ENCODE measurements at regions not wholly inside any gene's neighbourhood (a gene's known extent, or its start where the extent isn't known, plus 50 kb on each side); places are given as distances from the start of the nearest gene placed in this dataset.

DNA sequence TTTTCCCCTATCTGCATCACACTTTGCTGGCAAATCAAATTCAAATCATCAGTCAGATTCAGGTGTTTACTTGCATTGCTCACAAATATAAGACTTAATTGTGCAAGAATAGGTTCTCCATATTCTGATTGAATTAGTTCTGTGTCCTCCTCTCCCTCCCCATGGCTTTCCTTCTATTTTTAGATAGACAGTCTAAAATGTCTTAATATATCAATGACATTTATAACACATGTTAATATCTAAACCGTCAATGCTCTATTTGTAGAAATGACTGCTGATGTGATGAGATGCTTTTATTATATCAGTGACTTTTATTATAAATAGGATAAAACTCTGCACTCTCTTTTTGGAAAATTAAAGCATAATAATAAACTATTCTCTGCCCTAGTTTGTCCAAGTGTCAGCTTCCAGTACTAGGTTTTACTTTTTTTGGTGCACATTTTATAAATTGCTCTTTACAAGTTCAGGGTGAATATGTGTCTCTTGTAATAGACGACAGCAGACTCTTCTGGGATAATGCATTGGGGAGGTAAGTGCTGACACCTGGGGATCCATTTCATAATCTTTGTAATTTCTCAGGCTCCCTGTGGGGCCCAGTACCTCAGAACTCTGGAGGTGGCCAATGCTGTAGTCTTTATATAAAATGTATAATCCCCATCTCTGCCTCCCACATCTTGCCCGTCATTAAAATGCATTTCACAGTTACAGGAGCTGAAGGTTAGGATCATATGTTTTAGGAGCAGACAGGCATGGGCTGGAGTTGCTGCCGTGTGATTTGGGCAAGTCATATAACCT is 321.5 kb downstream of the BRINP1 start:
- no peak overlapping the region for H3K27ac Mint-ChIP-seq
- Histone ChIP-seq H3K36me3 (ENCODE audit: control insufficient read depth, insufficient read depth, low read length) (no peaks in the 10 kb centered on the region), H3K4me3 (ENCODE audit: low read depth, low read length) (no peak overlapping the region), H3K4me1 (ENCODE audit: control insufficient read depth, insufficient read depth, low read length, poor library complexity, severe bottlenecking) (no peaks in the 10 kb centered on the region), H3K27me3 (ENCODE audit: control insufficient read depth, insufficient read depth, low read length) (no peaks in the 10 kb centered on the region), H3K9me3 (ENCODE audit: control insufficient read depth in 2 of 2, low read length in 2 of 2) (no peaks in the 10 kb centered on the region), H3K27ac (ENCODE audit: insufficient read depth, low read length, poor library complexity, severe bottlenecking) (no peak overlapping the region)
- peaks cover 3 to 14% (median 8%) of the 10 kb centered on the region in 7 donors for H3K9me3 Mint-ChIP-seq
- no peak for ATAC-seq (ENCODE audit: low read depth in 2 of 2)
- H3K36me3 Mint-ChIP-seq, result no peaks in the 10 kb centered on the region
- no peak overlapping the region for H3K4me3 Mint-ChIP-seq
- no peak for DNase-seq
- no peaks in the 10 kb centered on the region for H3K4me1 Mint-ChIP-seq
- no peaks in the 10 kb centered on the region for H3K27me3 Mint-ChIP-seq

DNA sequence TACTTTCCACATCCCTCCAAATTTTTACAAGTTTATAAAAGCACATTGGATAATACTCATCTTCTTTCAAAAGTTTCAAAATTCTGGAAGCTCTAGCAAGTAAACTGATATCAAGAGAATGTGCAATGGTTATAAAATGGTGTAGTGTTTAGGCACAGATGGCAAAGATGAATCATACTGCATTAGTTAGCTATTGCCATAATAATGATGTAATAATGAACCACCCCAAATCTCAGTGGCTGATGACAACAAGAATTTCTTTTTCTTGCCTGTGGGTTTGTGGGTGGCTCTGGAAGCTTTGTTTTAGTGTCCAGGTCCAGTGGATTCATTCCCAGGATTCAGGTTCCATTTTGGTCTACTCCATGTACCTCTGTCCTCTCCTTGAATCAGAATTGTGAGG is 319.0 kb downstream of the BRINP1 start:
- Mint-ChIP-seq H3K36me3 (no peaks in the 10 kb centered on the region), H3K27ac (no peak overlapping the region), H3K4me3 (no peak overlapping the region), H3K9me3 (peaks cover 0 to 11% (median 8%) of the 10 kb centered on the region in 7 donors), H3K4me1 (no peaks in the 10 kb centered on the region), H3K27me3 (no peaks in the 10 kb centered on the region)
- no peaks in the 10 kb centered on the region for H3K36me3 ChIP-seq (ENCODE audit: control insufficient read depth, insufficient read depth, low read length)
- no peaks in the 10 kb centered on the region for H3K27me3 ChIP-seq (ENCODE audit: control insufficient read depth, insufficient read depth, low read length)
- no peak overlapping the region for H3K27ac ChIP-seq (ENCODE audit: insufficient read depth, low read length, poor library complexity, severe bottlenecking)
- H3K9me3 ChIP-seq (ENCODE audit: control insufficient read depth in 2 of 2, low read length in 2 of 2), result no peaks in the 10 kb centered on the region
- DNase-seq, result no peak
- H3K4me3 ChIP-seq (ENCODE audit: low read depth, low read length), result no peak overlapping the region
- ATAC-seq (ENCODE audit: low read depth in 2 of 2), result no peak
- no peaks in the 10 kb centered on the region for H3K4me1 ChIP-seq (ENCODE audit: control insufficient read depth, insufficient read depth, low read length, poor library complexity, severe bottlenecking)

DNA sequence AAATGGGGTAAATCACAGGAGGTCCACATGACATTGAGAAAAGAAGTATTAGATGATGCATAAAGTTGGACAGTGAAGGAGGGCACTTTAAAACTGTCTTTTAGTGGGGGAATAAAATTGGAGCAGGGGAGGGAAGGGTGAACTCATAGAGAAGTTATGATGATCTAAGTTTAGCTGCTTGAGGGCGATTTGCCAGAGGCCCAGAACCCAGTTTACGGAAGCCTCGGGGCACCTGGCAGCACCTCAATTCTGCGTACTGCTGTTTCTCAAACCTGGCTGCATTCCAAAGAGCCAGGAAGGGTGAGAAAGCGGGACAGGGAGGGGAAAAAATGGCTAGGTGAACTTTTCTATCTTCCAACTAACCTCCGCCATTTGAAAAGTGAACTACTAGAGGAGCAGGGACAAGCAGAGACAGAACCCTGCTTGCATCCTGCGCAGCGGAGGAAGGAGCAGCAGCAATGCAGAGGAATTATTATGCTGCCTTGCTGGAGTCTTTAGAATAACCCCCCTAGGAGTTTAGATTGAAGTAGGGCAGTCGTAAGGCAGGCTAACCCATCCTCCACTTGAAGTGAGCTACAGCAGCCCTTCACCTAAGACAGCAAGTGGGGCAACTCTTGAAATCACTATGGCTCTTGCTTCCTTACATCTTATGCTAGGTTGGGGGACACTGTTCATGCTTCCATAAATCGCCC is 316.8 kb downstream of the BRINP1 start:
- H3K4me3 ChIP-seq (ENCODE audit: low read depth, low read length), result no peak overlapping the region
- no peak overlapping the region for H3K4me3 Mint-ChIP-seq
- ATAC-seq (ENCODE audit: low read depth in 2 of 2) (no peak), DNase-seq (no peak)
- H3K9me3 Mint-ChIP-seq, result peaks cover 3 to 20% (median 6%) of the 10 kb centered on the region in 7 donors
- no peak overlapping the region for H3K27ac Mint-ChIP-seq
- H3K36me3 Mint-ChIP-seq, result no peaks in the 10 kb centered on the region
- no peaks in the 10 kb centered on the region for H3K9me3 ChIP-seq (ENCODE audit: control insufficient read depth in 2 of 2, low read length in 2 of 2)
- no peaks in the 10 kb centered on the region for H3K27me3 ChIP-seq (ENCODE audit: control insufficient read depth, insufficient read depth, low read length)
- H3K36me3 ChIP-seq (ENCODE audit: control insufficient read depth, insufficient read depth, low read length), result no peaks in the 10 kb centered on the region
- no peaks in the 10 kb centered on the region for H3K27me3 Mint-ChIP-seq
- no peak overlapping the region for H3K27ac ChIP-seq (ENCODE audit: insufficient read depth, low read length, poor library complexity, severe bottlenecking)
- no peaks in the 10 kb centered on the region for H3K4me1 Mint-ChIP-seq
- H3K4me1 ChIP-seq (ENCODE audit: control insufficient read depth, insufficient read depth, low read length, poor library complexity, severe bottlenecking), result no peaks in the 10 kb centered on the region

GRCh38 chr9:119053070-119053469 is 316.2 kb downstream of the BRINP1 start:
- ATAC-seq (ENCODE audit: low read depth in 2 of 2) (no peak), DNase-seq (no peak)
- no peaks in the 10 kb centered on the region for H3K36me3 ChIP-seq (ENCODE audit: control insufficient read depth, insufficient read depth, low read length)
- no peak overlapping the region for H3K4me3 Mint-ChIP-seq
- H3K27ac ChIP-seq (ENCODE audit: insufficient read depth, low read length, poor library complexity, severe bottlenecking), result no peak overlapping the region
- H3K9me3 Mint-ChIP-seq, result peaks cover 3 to 20% (median 6%) of the 10 kb centered on the region in 7 donors
- no peaks in the 10 kb centered on the region for H3K9me3 ChIP-seq (ENCODE audit: control insufficient read depth in 2 of 2, low read length in 2 of 2)
- H3K27ac Mint-ChIP-seq, result no peak overlapping the region
- H3K36me3 Mint-ChIP-seq, result no peaks in the 10 kb centered on the region
- H3K4me1 Mint-ChIP-seq, result no peaks in the 10 kb centered on the region
- H3K4me1 ChIP-seq (ENCODE audit: control insufficient read depth, insufficient read depth, low read length, poor library complexity, severe bottlenecking), result no peaks in the 10 kb centered on the region
- no peak overlapping the region for H3K4me3 ChIP-seq (ENCODE audit: low read depth, low read length)
- H3K27me3 Mint-ChIP-seq, result no peaks in the 10 kb centered on the region
- H3K27me3 ChIP-seq (ENCODE audit: control insufficient read depth, insufficient read depth, low read length), result no peaks in the 10 kb centered on the region

DNA sequence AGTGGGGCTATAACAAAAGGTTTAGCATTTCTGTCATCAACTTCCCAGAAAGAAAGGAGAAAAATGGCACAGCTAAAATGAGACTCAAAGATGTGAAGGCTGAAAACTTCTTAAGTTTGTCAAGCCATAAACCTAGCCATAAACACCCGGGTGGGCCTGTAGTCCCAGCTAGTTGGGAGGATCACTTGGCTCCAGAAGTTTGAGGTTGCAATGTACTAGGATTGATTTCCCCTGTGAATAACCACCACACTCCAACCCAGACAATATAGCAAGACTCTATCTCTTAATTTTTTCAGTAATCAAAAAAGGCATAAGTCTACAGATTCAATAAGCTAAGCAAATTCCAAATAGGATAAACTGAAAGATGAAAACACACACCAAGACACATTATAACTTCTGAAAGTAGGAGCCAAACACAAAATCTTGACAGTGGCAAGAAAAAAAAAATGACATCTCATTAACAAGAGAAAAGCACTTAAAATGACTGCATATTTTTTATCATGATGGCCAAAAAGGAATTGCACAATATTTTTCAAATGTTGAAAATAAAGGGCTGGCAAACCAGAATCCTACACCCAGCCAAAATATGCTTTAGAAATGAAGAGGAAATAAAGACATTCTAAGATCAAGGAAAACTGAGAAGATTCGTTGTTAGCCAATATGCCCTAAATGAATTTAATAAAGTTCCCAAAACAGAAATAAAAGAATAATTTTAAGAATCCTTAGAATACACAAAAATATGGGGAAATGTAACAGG is 308.4 kb downstream of the BRINP1 start:
- Mint-ChIP-seq H3K27ac (no peak overlapping the region), H3K4me1 (no peaks in the 10 kb centered on the region), H3K4me3 (no peak overlapping the region), H3K36me3 (no peaks in the 10 kb centered on the region), H3K27me3 (no peaks in the 10 kb centered on the region), H3K9me3 (peaks cover 0 to 17% (median 6%) of the 10 kb centered on the region in 7 donors)
- Histone ChIP-seq H3K36me3 (ENCODE audit: control insufficient read depth, insufficient read depth, low read length) (no peaks in the 10 kb centered on the region), H3K27me3 (ENCODE audit: control insufficient read depth, insufficient read depth, low read length) (no peaks in the 10 kb centered on the region), H3K9me3 (ENCODE audit: control insufficient read depth in 2 of 2, low read length in 2 of 2) (no peaks in the 10 kb centered on the region), H3K27ac (ENCODE audit: insufficient read depth, low read length, poor library complexity, severe bottlenecking) (no peak overlapping the region), H3K4me1 (ENCODE audit: control insufficient read depth, insufficient read depth, low read length, poor library complexity, severe bottlenecking) (no peaks in the 10 kb centered on the region), H3K4me3 (ENCODE audit: low read depth, low read length) (no peak overlapping the region)
- DNase-seq, result no peak
- no peak for ATAC-seq (ENCODE audit: low read depth in 2 of 2)

DNA sequence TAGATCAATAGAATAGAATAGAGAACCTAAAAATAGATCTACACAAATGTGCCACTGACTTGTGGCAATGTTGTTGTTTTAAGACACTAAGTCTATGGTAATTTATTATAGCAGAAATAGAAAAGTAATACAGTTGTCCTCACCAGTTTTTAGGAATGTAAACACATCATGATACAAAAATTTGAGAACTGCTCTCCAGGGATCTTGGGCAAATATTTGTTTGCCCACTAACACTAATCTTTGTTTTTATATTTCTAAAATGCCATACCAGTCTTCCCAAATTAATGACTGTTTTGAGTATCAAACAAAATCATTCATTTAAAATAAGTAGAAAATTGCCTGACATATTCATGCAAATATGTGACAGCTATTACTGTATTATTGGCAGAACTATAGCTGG is 297.6 kb downstream of the BRINP1 start:
- Mint-ChIP-seq H3K9me3 (peaks cover 0 to 24% (median 3%) of the 10 kb centered on the region in 7 donors), H3K36me3 (no peaks in the 10 kb centered on the region), H3K4me3 (no peak overlapping the region), H3K27ac (no peak overlapping the region), H3K4me1 (no peaks in the 10 kb centered on the region), H3K27me3 (no peaks in the 10 kb centered on the region)
- Histone ChIP-seq H3K27ac (ENCODE audit: insufficient read depth, low read length, poor library complexity, severe bottlenecking) (no peak overlapping the region), H3K9me3 (ENCODE audit: control insufficient read depth in 2 of 2, low read length in 2 of 2) (no peaks in the 10 kb centered on the region), H3K27me3 (ENCODE audit: control insufficient read depth, insufficient read depth, low read length) (no peaks in the 10 kb centered on the region), H3K36me3 (ENCODE audit: control insufficient read depth, insufficient read depth, low read length) (no peaks in the 10 kb centered on the region), H3K4me3 (ENCODE audit: low read depth, low read length) (no peak overlapping the region), H3K4me1 (ENCODE audit: control insufficient read depth, insufficient read depth, low read length, poor library complexity, severe bottlenecking) (no peaks in the 10 kb centered on the region)
- DNase-seq (no peak), ATAC-seq (ENCODE audit: low read depth in 2 of 2) (no peak)

DNA sequence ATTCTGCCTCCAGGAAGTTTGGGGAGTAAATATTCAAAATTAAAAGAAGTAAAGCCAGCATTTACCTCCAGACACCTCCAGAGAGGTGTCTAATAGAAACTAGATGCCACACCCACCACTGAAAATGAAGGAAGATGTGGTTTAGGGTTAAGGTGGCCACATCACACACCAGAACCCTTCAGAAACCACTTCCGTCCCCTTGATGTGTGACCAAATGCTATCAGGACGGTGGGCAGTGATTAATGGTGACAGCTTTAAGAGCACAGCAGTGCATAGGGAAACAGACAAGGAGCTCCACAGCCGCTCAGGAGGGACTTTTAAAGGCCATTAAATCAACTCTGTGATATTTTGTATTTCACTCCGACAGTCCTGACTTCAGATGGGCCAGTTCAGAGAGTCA is 295.2 kb downstream of the BRINP1 start:
- H3K4me3 ChIP-seq (ENCODE audit: low read depth, low read length), result no peak overlapping the region
- H3K4me3 Mint-ChIP-seq, result no peak overlapping the region
- H3K36me3 ChIP-seq (ENCODE audit: control insufficient read depth, insufficient read depth, low read length), result no peaks in the 10 kb centered on the region
- H3K27me3 Mint-ChIP-seq, result no peaks in the 10 kb centered on the region
- H3K9me3 Mint-ChIP-seq, result peaks cover 3 to 28% (median 4%) of the 10 kb centered on the region in 7 donors
- no peak overlapping the region for H3K27ac ChIP-seq (ENCODE audit: insufficient read depth, low read length, poor library complexity, severe bottlenecking)
- H3K27ac Mint-ChIP-seq, result no peak overlapping the region
- H3K4me1 ChIP-seq (ENCODE audit: control insufficient read depth, insufficient read depth, low read length, poor library complexity, severe bottlenecking), result no peaks in the 10 kb centered on the region
- no peaks in the 10 kb centered on the region for H3K27me3 ChIP-seq (ENCODE audit: control insufficient read depth, insufficient read depth, low read length)
- no peaks in the 10 kb centered on the region for H3K9me3 ChIP-seq (ENCODE audit: control insufficient read depth in 2 of 2, low read length in 2 of 2)
- no peaks in the 10 kb centered on the region for H3K4me1 Mint-ChIP-seq
- DNase-seq (no peak), ATAC-seq (ENCODE audit: low read depth in 2 of 2) (no peak)
- no peaks in the 10 kb centered on the region for H3K36me3 Mint-ChIP-seq
